ENCODE measurements at regions not wholly inside any gene's neighbourhood (a gene's known extent, or its start where the extent isn't known, plus 50 kb on each side); places are given as distances from the start of the nearest gene placed in this dataset.
"Not testable (repeated sequence)": the region's sequence is repeated elsewhere in the genome, so short reads cannot be mapped to it uniquely, and the experiment has no call there.

- no peaks in the 10 kb centered on the region for H3K27me3 ChIP-seq (replicated peaks; ENCODE audit: control insufficient read depth, insufficient read depth, low read length)
- DNase-seq (ENCODE audit: extremely low read depth, insufficient read length), result no peak
- no peak overlapping the region for H3K4me3 ChIP-seq (replicated peaks; ENCODE audit: low read depth, low read length)
- TF ChIP-seq CTCF (IDR thresholded peaks at IDR 0.05; ENCODE audit: insufficient read depth, low read length, poor library complexity, severe bottlenecking), result no peak
- no peaks in the 10 kb centered on the region for H3K36me3 ChIP-seq (ENCODE audit: control insufficient read depth, insufficient read depth, low read length)
These were observed 186.6 kb downstream of the TMEM47 start for GRCh38 chrX:34470507-34470906.

GRCh38 chrX:34467437-34467836, 189.6 kb downstream of the TMEM47 start:
- no peak overlapping the region for H3K4me3 ChIP-seq (replicated peaks; ENCODE audit: low read depth, low read length)
- no peaks in the 10 kb centered on the region for H3K36me3 ChIP-seq (ENCODE audit: control insufficient read depth, insufficient read depth, low read length)
- no peaks in the 10 kb centered on the region for H3K27me3 ChIP-seq (replicated peaks; ENCODE audit: control insufficient read depth, insufficient read depth, low read length)
- no peak for DNase-seq (ENCODE audit: extremely low read depth, insufficient read length)
- TF ChIP-seq CTCF (IDR thresholded peaks at IDR 0.05; ENCODE audit: insufficient read depth, low read length, poor library complexity, severe bottlenecking), result no peak

- DNase-seq (ENCODE audit: extremely low read depth, insufficient read length); H3K36me3 ChIP-seq (ENCODE audit: control insufficient read depth, insufficient read depth, low read length); H3K27me3 ChIP-seq (replicated peaks; ENCODE audit: control insufficient read depth, insufficient read depth, low read length); H3K4me3 ChIP-seq (replicated peaks; ENCODE audit: low read depth, low read length): not testable (repeated sequence)
These were observed 193.9 kb downstream of the TMEM47 start for GRCh38 chrX:34463220-34463619.

GRCh38 chrX:34457850-34458249, 199.2 kb downstream of the TMEM47 start:
- DNase-seq (ENCODE audit: extremely low read depth, insufficient read length); H3K27me3 ChIP-seq (replicated peaks; ENCODE audit: control insufficient read depth, insufficient read depth, low read length); H3K36me3 ChIP-seq (ENCODE audit: control insufficient read depth, insufficient read depth, low read length); H3K4me3 ChIP-seq (replicated peaks; ENCODE audit: low read depth, low read length): not testable (repeated sequence)

GRCh38 chrX:34437586-34437985, 219.5 kb downstream of the TMEM47 start:
- no peak for TF ChIP-seq CTCF (IDR thresholded peaks at IDR 0.05; ENCODE audit: insufficient read depth, low read length, poor library complexity, severe bottlenecking)
- no peak for DNase-seq (ENCODE audit: extremely low read depth, insufficient read length)
- Histone ChIP-seq H3K4me3 (replicated peaks; ENCODE audit: low read depth, low read length) (no peak overlapping the region), H3K36me3 (ENCODE audit: control insufficient read depth, insufficient read depth, low read length) (no peaks in the 10 kb centered on the region), H3K27me3 (replicated peaks; ENCODE audit: control insufficient read depth, insufficient read depth, low read length) (no peaks in the 10 kb centered on the region)

GRCh38 chrX:34426334-34426733, 230.8 kb downstream of the TMEM47 start:
- Histone ChIP-seq H3K36me3 (ENCODE audit: control insufficient read depth, insufficient read depth, low read length) (no peaks in the 10 kb centered on the region), H3K4me3 (replicated peaks; ENCODE audit: low read depth, low read length) (no peak overlapping the region), H3K27me3 (replicated peaks; ENCODE audit: control insufficient read depth, insufficient read depth, low read length) (no peaks in the 10 kb centered on the region)
- TF ChIP-seq CTCF (IDR thresholded peaks at IDR 0.05; ENCODE audit: insufficient read depth, low read length, poor library complexity, severe bottlenecking), result no peak
- no peak for DNase-seq (ENCODE audit: extremely low read depth, insufficient read length)

GRCh38 chrX:34406580-34406979, 250.5 kb downstream of the TMEM47 start:
- Histone ChIP-seq H3K27me3 (replicated peaks; ENCODE audit: control insufficient read depth, insufficient read depth, low read length) (no peaks in the 10 kb centered on the region), H3K36me3 (ENCODE audit: control insufficient read depth, insufficient read depth, low read length) (no peaks in the 10 kb centered on the region), H3K4me3 (replicated peaks; ENCODE audit: low read depth, low read length) (no peak overlapping the region)
- no peak for TF ChIP-seq CTCF (IDR thresholded peaks at IDR 0.05; ENCODE audit: insufficient read depth, low read length, poor library complexity, severe bottlenecking)
- no peak for DNase-seq (ENCODE audit: extremely low read depth, insufficient read length)

Data from GM06990 (cell line).